ENCODE measurements at regions not wholly inside any gene's neighbourhood (a gene's known extent, or its start where the extent isn't known, plus 50 kb on each side); places are given as distances from the start of the nearest gene placed in this dataset.

DNA sequence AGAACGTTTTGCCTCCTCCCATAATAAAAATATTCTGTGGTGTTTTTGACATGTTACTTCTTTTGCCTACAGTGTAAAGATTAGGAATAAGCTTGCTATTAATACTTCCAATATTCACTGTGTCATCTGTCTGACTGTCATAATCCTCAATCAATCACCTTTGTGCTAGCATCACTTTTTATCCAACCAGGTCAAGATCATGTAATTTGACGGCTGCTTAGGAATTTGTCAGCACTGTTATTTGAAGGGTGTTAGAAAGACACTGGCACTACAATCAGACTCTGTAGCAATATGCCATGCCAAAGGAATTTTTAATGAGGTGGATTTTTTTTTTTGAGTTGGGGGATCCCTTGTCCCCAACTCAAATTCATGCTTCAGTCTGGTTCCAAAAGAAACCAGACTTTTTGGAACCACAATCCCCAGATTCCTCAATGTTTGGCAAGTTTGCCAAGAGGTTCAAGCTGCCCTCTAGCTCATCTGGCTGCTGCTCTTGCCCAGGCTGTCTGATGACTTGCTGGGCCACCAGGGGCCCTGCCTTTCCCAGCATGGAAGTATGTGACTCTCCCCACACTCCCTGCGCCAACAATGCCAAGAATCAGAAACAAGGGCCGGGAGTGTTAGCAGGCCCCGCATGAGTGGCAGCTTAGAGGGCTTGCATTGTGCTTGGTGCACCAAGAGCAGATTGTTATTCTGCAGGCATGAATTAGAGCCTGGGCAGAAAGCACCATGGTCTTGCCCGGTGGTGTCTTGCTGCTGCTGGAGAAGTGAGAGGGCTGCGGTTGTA is 58.6 kb upstream of the TSC22D2 start:
- no peak for TF ChIP-seq CTCF (IDR thresholded peaks at IDR 0.05)
- ATAC-seq, result peak; percentile 83 to 86
- H3K27me3 ChIP-seq (ENCODE audit: low read depth), result no peaks in the 10 kb centered on the region
- peak; percentile 68 for DNase-seq
- no peak overlapping the region for H3K4me3 ChIP-seq
- no peaks in the 10 kb centered on the region for H3K36me3 ChIP-seq
- H3K9me3 ChIP-seq, result no peaks in the 10 kb centered on the region
- H3K27ac ChIP-seq, result peak overlapping the region; percentile 39
- intact Hi-C loops (cut with DNase I), result no loop called here
- peaks cover 6% of the 10 kb centered on the region for H3K4me1 ChIP-seq

GRCh38 chr3:150348500-150348899 is 59.6 kb upstream of the TSC22D2 start:
- H3K9me3 ChIP-seq, result no peaks in the 10 kb centered on the region
- H3K27ac ChIP-seq, result peak overlapping the region; percentile 39
- H3K36me3 ChIP-seq, result no peaks in the 10 kb centered on the region
- intact Hi-C loops (cut with DNase I), result no loop called here
- no peak overlapping the region for H3K4me3 ChIP-seq
- H3K4me1 ChIP-seq, result peaks cover 6% of the 10 kb centered on the region
- no peak for TF ChIP-seq CTCF (IDR thresholded peaks at IDR 0.05)
- no peaks in the 10 kb centered on the region for H3K27me3 ChIP-seq (ENCODE audit: low read depth)
- DNase-seq, result no peak
- ATAC-seq, result peak; percentile 86 to 89

- no peaks in the 10 kb centered on the region for H3K27me3 ChIP-seq (ENCODE audit: low read depth)
- intact Hi-C loops (cut with DNase I), result no loop called here
- H3K4me3 ChIP-seq, result no peak overlapping the region
- DNase-seq, result no peak
- no peaks in the 10 kb centered on the region for H3K9me3 ChIP-seq
- no peak for ATAC-seq
- H3K27ac ChIP-seq, result no peak overlapping the region
- TF ChIP-seq CTCF (IDR thresholded peaks at IDR 0.05), result no peak
- peaks cover 6% of the 10 kb centered on the region for H3K4me1 ChIP-seq
- no peaks in the 10 kb centered on the region for H3K36me3 ChIP-seq
Observed at GRCh38 chr3:150346981-150347863, 60.9 kb upstream of the TSC22D2 start.

DNA sequence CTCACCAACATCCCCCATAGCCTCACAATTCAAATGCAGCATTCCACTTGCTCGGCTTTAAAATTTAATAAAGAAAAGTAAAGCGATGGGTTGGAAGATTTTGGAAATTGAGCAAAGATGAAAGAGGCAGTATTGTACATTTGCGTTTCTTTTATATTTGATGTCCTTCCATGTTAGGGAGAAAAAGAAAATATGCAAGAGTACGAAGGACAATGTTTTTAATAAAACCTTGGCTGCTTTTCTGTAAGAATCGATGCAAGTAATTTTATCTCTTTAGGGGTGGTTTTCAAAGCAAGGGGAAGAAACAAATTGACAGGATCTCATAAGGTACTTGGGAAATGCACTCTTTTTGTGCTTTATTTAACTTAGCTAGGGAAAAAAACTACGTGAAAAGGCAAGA is 61.8 kb upstream of the TSC22D2 start:
- TF ChIP-seq CTCF (IDR thresholded peaks at IDR 0.05), result no peak
- H3K9me3 ChIP-seq, result no peaks in the 10 kb centered on the region
- no peak overlapping the region for H3K27ac ChIP-seq
- no peaks in the 10 kb centered on the region for H3K27me3 ChIP-seq (ENCODE audit: low read depth)
- ATAC-seq, result no peak
- H3K4me3 ChIP-seq, result no peak overlapping the region
- intact Hi-C loops (cut with DNase I), result no loop called here
- no peaks in the 10 kb centered on the region for H3K36me3 ChIP-seq
- DNase-seq, result no peak
- peaks cover 6% of the 10 kb centered on the region for H3K4me1 ChIP-seq

DNA sequence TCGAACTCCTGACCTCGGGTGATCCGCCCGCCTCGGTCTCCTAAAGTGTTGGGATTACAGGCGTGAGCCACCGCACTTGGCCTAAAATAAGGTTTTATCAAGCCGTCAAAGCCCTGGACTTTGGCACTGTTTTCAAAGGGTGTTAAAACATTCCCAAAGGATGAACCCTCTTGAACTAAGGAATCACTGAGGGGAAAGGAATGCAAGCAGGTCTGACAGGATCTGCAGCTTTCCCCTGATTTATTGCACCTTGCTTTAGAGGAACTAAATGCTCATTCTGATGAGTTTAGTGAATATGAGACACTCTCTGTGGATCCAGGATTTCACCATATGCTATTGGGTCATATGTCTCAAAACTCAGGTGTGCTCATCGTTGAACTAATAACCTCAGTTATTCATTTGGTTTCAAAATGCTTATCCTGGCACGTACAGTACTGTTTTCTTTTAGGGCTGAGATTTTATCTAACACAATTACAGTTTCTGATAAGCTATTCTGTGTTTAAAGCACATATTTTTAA is 63.0 kb upstream of the TSC22D2 start:
- no peak for DNase-seq
- Histone ChIP-seq H3K27ac (no peak overlapping the region), H3K36me3 (no peaks in the 10 kb centered on the region), H3K27me3 (ENCODE audit: low read depth) (no peaks in the 10 kb centered on the region), H3K4me1 (peaks cover 6% of the 10 kb centered on the region), H3K4me3 (no peak overlapping the region), H3K9me3 (no peaks in the 10 kb centered on the region)
- intact Hi-C loops (cut with DNase I), result no loop called here
- ATAC-seq, result no peak
- no peak for TF ChIP-seq CTCF (IDR thresholded peaks at IDR 0.05)

All from lower lobe of right lung (tissue), 2 donors.